ENCODE measurements at regions not wholly inside any gene's neighbourhood (a gene's known extent, or its start where the extent isn't known, plus 50 kb on each side); places are given as distances from the start of the nearest gene placed in this dataset.

- DNase-seq, result no peak
Measured at GRCh38 chr4:185894481-185894880, 82.5 kb upstream of the SORBS2 start.

GRCh38 chr4:185895351-185895750, 83.4 kb upstream of the SORBS2 start:
- no peak for DNase-seq

- DNase-seq, result no peak
Measured at GRCh38 chr4:185895866-185896265, 83.9 kb upstream of the SORBS2 start.

GRCh38 chr4:185896817-185897488, 85.0 kb upstream of the SORBS2 start:
- no peak for DNase-seq

GRCh38 chr4:185898413-185898812, 86.4 kb upstream of the SORBS2 start:
- DNase-seq, result no peak

GRCh38 chr4:185899833-185900232, 87.8 kb upstream of the SORBS2 start:
- no peak for DNase-seq

GRCh38 chr4:185902654-185903053, 90.7 kb upstream of the SORBS2 start:
- DNase-seq, result no peak

GRCh38 chr4:185903205-185903604, 91.2 kb upstream of the SORBS2 start:
- DNase-seq, result no peak

GRCh38 chr4:185904381-185904780, 92.4 kb upstream of the SORBS2 start:
- DNase-seq, result no peak

GRCh38 chr4:185909972-185910371, 98.0 kb upstream of the SORBS2 start:
- no peak for DNase-seq

- DNase-seq, result no peak
Measured at GRCh38 chr4:185911556-185912064, 99.6 kb upstream of the SORBS2 start.

GRCh38 chr4:185912779-185913178, 100.8 kb upstream of the SORBS2 start:
- peak; percentile 53 for DNase-seq

GRCh38 chr4:185914583-185915199, 102.7 kb upstream of the SORBS2 start:
- no peak for DNase-seq

- DNase-seq, result no peak
Measured at GRCh38 chr4:185915271-185915670, 103.3 kb upstream of the SORBS2 start.

GRCh38 chr4:185915817-185916216, 103.8 kb upstream of the SORBS2 start:
- DNase-seq, result no peak

- DNase-seq, result no peak
Measured at GRCh38 chr4:185916231-185916630, 104.2 kb upstream of the SORBS2 start.

- DNase-seq, result no peak
Measured at GRCh38 chr4:185916683-185917082, 104.7 kb upstream of the SORBS2 start.

- no peak for DNase-seq
Measured at GRCh38 chr4:185919107-185919506, 107.1 kb upstream of the SORBS2 start.

- DNase-seq, result no peak
Measured at GRCh38 chr4:185920171-185920570, 108.2 kb upstream of the SORBS2 start.

GRCh38 chr4:185920691-185921260, 108.8 kb upstream of the SORBS2 start:
- no peak for DNase-seq

- DNase-seq, result no peak
Measured at GRCh38 chr4:185921583-185922555, 109.9 kb upstream of the SORBS2 start.

- DNase-seq, result no peak
Measured at GRCh38 chr4:185924458-185925044, 112.6 kb upstream of the SORBS2 start.

- no peak for DNase-seq
Measured at GRCh38 chr4:185925910-185926360, 113.9 kb upstream of the SORBS2 start.

All from NCI-H774 (cell line).